ENCODE measurements at regions not wholly inside any gene's neighbourhood (a gene's known extent, or its start where the extent isn't known, plus 50 kb on each side); places are given as distances from the start of the nearest gene placed in this dataset.

- no peak for DNase-seq (ENCODE audit: low spot score)
Observed at GRCh38 chr1:87682565-87682964, 353.9 kb downstream of the LMO4 start.

GRCh38 chr1:87683196-87683956 is 354.7 kb downstream of the LMO4 start:
- no peak for DNase-seq (ENCODE audit: low spot score)

GRCh38 chr1:87684194-87684593 is 355.5 kb downstream of the LMO4 start:
- no peak for DNase-seq (ENCODE audit: low spot score)

GRCh38 chr1:87684713-87685205 is 356.1 kb downstream of the LMO4 start:
- no peak for DNase-seq (ENCODE audit: low spot score)

GRCh38 chr1:87685311-87686135 is 356.8 kb downstream of the LMO4 start:
- no peak for DNase-seq (ENCODE audit: low spot score)

GRCh38 chr1:87686136-87686495 is 357.4 kb downstream of the LMO4 start:
- no peak for DNase-seq (ENCODE audit: low spot score)

- no peak for DNase-seq (ENCODE audit: low spot score)
Observed at GRCh38 chr1:87686671-87687070, 358.0 kb downstream of the LMO4 start.

- no peak for DNase-seq (ENCODE audit: low spot score)
Observed at GRCh38 chr1:87688136-87688535, 359.5 kb downstream of the LMO4 start.

GRCh38 chr1:87689487-87689886 is 360.8 kb downstream of the LMO4 start:
- DNase-seq (ENCODE audit: low spot score) = no peak

GRCh38 chr1:87696483-87696882 is 367.8 kb downstream of the LMO4 start:
- no peak for DNase-seq (ENCODE audit: low spot score)

GRCh38 chr1:87702455-87702854 is 373.8 kb downstream of the LMO4 start:
- DNase-seq (ENCODE audit: low spot score) = no peak

GRCh38 chr1:87705233-87705632 is 376.6 kb downstream of the LMO4 start:
- no peak for DNase-seq (ENCODE audit: low spot score)

GRCh38 chr1:87706203-87706602 is 377.5 kb downstream of the LMO4 start:
- DNase-seq (ENCODE audit: low spot score) = peak; percentile 66

- no peak for DNase-seq (ENCODE audit: low spot score)
Observed at GRCh38 chr1:87706779-87707228, 378.1 kb downstream of the LMO4 start.

- DNase-seq (ENCODE audit: low spot score) = no peak
Observed at GRCh38 chr1:87707411-87707810, 378.7 kb downstream of the LMO4 start.

- DNase-seq (ENCODE audit: low spot score) = peak; percentile 14
Observed at GRCh38 chr1:87712261-87713010, 383.8 kb downstream of the LMO4 start.

- DNase-seq (ENCODE audit: low spot score) = no peak
Observed at GRCh38 chr1:87714278-87714677, 385.6 kb downstream of the LMO4 start.

GRCh38 chr1:87715052-87715451 is 386.4 kb downstream of the LMO4 start:
- no peak for DNase-seq (ENCODE audit: low spot score)

GRCh38 chr1:87715471-87715870 is 386.8 kb downstream of the LMO4 start:
- DNase-seq (ENCODE audit: low spot score) = no peak

GRCh38 chr1:87717157-87717670 is 388.5 kb downstream of the LMO4 start:
- no peak for DNase-seq (ENCODE audit: low spot score)

GRCh38 chr1:87718241-87718950 is 389.7 kb downstream of the LMO4 start:
- no peak for DNase-seq (ENCODE audit: low spot score)

- DNase-seq (ENCODE audit: low spot score) = no peak
Observed at GRCh38 chr1:87719658-87720057, 391.0 kb downstream of the LMO4 start.
